GM18520 (cell line): ENCODE measurements at regions not wholly inside any gene's neighbourhood (a gene's known extent, or its start where the extent isn't known, plus 50 kb on each side); places are given as distances from the start of the nearest gene placed in this dataset.
"Not testable (repeated sequence)": the region's sequence is repeated elsewhere in the genome, so short reads cannot be mapped to it uniquely, and the experiment has no call there.

Experiments
- ATAC-seq: cut with Tn5 transposase; IDR thresholded peaks from one replicate; pipeline ENCODE4 v1.9.1; 2021; ENCODE audit not compliant: unreplicated experiment

DNA sequence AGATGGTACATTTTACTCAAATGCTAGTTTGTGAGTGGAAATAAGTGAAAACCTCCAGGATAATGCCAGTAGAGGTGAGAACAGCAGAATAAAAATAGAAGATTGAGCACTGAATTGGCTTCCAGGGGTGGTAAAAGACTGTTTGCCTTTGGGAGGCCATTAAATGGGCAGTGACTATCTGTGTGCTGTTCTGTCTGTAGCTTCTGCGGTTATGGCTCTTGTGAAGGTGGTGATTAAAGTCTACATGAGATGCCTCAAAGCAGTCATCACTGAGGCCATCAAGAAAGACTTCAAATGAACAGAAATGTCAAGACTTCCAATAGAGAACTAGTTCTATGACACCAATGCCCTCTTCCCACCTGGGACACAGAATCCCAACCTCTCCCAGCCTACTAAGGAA is 108.8 kb downstream of the EFHB start:
- ATAC-seq: no peak

DNA sequence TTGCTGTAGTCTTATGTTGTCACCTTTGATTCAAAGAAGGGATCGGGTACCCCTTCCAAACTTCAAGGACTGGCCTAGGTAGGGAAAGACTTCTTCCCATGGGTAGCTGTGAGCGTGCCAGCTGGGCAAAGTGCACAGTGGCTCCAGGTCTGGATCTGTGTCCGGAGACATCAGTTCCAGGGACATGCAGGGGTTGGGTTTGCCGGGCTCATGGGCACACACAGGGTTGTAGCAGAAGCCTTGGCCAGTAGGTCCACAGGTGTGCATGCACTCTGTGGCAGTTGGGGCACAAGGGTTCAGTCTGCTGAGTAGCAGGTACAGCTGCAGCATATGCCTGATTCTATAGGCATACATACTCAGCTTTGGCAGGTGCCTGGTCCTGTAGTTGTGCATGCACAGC is 111.2 kb downstream of the EFHB start:
- ATAC-seq: no peak

DNA sequence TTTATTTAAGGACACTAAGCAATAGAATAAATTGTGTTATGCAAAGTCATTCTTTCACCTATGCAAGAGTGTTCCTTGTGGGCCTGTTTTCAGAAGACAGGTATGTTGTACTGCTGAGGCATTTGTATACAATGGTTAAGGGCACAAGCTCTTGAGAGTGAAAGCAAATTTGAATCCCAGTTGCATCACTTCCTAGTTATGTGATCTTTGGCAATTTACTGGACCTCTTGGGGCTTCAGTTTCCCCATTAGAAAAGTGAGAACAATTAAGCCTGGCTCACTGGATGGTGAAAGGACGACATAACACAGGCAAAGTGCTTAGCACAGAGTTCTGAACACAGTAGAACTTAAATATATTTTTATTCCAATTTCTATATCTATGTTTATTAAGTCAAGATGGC is 117.4 kb downstream of the EFHB start:
- no peak for ATAC-seq

DNA sequence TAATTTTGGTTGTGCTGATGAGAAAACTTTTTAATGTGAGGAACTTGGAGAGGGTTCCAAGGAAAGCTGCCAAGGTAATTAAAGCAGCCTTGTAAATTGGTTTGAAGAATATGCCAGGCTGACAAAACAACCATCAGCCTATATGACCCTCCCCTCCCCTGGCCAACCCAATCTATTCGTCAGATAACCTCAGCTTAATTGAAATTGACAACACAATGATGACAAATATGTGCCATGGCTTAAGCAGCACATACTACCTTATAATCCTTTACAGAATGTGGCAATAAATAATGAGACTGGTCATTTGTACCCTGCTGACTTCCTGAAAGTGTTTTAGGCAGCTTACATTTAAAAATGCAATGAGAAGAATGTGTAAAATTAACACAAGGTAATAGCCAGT is 118.2 kb downstream of the EFHB start:
- no peak for ATAC-seq

DNA sequence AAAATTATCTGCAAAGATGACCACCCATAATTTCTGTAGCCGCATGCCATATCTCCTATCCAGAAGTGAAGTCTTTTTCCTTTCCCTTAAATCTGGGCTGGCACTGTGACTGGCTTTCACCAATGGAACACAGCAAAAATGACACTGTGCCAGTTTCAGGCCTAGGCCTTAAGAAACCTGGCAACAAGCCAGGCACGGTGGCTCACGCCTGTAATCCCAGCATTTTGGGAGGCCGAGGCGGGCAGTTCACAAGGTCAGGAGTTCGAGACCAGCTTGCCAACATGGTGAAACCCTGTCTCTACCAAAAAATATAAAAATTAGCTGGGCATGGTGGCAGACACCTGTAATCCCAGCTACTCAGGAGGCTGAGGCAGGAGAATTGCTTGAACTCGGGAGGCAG is 120.3 kb downstream of the EFHB start:
- ATAC-seq: not testable (repeated sequence)

DNA sequence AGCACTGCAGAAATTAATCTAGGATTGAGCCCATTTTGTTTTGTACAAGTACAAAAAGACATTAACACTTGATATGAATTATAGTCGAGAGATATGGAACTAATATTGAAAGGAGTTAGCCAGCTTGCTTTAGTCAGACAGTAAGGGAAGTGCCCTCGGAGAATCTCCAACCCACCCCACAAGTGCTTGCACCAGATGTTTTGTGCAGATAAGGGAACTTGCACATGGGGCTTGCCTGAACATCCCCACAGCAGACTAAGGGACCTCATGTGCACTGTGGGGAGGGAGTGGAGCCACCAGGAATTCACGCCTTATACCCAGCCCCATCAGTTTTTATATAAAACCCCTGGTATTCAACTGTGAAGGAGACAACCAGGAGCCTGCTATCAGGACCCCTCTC is 122.3 kb downstream of the EFHB start:
- no peak for ATAC-seq

DNA sequence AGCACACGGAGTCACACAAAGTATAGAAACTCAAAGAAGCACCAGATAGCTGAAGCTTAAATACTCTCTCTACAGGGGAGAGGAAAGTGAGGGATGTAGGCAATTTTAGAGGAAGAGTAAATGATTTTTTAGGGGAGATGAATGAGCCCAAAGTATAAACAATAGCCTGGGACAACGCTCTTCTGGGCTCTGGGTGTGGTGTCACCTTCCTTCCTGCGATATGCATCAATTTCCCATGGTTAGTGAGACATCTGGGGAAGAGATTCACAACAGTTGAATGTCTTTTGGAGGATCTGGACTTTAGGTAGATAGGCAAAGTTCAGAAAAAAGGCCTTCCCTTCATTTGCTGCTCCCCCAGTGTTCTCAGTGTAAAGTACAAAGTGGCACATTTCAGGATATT is 125.2 kb downstream of the EFHB start:
- ATAC-seq: no peak

DNA sequence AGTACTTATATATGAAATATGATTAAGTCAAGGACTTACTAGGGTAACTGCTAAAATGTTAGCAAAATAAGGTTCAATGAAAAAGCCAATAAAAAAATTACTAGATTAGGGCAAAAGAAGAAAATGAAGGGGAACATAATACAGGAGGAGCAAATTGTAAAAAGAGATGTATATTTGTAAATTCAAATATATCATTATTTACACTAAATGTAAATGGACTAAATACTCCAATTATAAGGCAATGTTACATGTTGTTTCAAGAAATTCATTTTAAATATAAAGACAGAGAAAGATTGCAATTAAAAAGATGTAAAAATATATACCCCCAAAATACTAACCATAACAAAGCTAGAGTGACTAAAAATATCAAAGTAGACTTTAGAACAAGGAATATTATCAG is 134.1 kb downstream of the EFHB start:
- ATAC-seq: no peak

DNA sequence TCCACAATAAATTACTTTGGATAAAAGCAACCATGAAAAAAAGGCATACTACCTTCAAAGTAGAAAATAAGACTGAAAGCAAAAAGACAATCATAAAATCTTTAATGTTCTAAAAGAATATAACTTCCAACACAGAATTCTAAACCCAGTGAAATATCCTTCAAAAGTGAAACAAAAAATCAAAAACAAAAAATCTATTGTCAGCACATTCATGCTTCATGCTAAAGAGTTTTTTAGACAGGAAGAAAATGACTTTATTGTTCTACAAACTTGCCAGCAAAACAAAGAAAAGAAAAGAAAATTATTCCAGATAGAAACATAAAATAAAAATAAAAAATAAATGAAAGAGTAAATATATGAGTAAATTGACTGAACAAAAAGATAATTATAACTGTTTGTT is 134.9 kb downstream of the EFHB start:
- no peak for ATAC-seq

DNA sequence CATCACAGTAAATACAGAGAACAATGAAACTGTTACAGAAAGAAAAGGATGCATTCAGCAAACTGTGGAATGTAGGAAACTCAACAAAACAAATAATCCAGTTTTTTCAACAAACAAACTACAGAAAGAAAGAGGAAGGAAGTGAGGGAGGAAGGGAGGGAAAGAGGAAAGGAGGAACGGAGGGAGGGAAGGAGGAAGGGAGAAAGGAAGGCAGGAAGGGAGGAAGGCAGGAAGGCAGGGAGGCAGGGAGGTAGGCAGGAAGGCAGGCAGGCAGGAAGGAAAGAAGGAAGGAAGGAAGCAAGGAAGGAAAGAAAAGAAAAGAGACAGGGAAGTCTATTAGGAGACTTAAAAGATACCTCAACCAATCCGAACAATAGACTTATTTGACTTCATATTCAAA is 135.7 kb downstream of the EFHB start:
- ATAC-seq: no peak

DNA sequence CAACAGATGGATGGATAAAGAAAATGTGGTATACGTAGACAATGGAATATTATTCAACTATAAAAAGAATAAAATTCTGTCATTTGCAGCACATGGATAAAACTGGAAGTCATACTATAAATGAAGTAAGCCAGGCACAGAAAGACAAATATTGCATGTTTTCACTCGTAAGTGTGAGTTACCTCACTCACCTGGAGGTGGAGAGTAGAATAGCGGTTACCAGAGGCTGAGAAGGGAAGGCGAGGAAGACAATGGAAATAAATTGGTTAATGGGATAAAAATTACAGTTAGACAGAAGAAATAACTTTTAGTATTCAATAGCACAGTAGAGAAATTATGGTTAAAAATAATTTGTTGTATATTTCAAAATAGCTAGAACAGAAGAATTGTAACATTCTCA is 141.6 kb downstream of the EFHB start:
- ATAC-seq: no peak

DNA sequence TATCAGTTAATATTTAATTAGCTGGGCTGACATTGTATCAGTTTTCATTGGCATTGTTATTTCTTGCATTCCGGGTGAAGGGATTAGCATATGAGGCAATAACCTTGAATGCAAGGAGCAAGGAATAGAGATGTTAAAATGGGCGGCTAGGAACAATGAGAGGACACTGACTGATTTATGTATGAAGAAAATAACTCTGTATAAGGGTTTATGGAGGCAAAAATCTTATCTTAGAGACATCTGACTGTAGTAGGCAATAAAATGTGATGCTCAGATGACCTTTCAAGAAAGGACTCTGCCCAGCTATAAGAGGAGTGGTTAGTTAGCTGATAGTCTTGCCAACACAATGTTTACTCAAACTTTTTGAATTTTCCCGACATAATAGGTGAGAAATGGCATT is 158.3 kb downstream of the EFHB start:
- ATAC-seq: no peak

DNA sequence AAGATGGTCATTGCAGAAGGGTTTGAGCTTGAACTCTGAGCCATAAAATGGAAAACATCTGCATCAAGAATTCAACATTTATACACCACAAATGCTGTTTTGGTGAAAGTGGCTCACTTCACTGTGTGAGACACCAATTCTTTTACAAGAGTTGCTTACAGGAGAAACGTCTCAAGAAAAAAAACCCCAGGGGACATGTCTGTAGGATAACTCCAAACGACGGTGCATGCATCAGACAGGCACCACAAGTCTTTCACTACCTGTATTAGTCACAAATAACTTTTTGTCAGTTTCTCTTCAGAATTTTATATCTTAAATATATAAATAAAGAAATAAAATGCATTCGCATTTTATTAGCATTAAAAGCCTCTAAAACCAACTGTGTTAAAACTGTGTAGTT is 164.3 kb downstream of the EFHB start:
- no peak for ATAC-seq

DNA sequence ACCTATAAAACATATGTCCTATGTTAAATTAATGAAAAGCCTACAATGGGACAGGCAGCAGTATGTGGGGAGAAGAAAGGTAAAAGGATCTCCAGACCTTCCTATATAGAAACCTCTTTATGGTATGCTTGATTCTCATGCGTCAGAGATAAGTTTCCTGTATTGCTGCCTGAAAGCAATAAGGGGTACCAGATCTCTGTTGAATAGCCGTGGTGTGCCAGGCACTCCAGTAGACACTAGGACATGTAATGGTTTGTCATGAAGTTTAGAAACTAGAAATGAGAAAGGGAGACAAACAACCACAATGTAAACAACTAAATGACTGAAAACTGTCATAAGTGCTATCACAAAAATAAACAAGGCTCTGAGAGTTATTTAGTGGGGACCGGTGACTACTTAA is 168.1 kb downstream of the EFHB start:
- ATAC-seq: no peak

DNA sequence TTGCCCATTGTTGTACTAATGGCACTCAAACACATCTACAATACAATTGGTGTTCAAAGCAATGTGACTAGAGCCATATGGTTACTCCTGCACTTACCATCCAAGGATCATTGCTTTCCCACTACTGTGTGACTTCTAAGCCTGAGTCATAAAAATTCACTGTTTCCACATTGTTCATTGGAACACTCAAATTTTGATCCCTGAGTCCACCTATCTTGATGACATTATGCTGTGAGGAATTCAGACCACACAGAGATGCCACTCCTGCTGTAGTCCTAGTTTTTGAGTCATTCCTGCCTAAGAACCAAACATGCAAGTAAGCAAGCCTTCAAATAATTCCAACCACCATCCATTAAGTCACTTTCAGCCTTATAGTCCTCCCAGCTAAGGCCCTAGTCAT is 176.2 kb downstream of the EFHB start:
- no peak for ATAC-seq

DNA sequence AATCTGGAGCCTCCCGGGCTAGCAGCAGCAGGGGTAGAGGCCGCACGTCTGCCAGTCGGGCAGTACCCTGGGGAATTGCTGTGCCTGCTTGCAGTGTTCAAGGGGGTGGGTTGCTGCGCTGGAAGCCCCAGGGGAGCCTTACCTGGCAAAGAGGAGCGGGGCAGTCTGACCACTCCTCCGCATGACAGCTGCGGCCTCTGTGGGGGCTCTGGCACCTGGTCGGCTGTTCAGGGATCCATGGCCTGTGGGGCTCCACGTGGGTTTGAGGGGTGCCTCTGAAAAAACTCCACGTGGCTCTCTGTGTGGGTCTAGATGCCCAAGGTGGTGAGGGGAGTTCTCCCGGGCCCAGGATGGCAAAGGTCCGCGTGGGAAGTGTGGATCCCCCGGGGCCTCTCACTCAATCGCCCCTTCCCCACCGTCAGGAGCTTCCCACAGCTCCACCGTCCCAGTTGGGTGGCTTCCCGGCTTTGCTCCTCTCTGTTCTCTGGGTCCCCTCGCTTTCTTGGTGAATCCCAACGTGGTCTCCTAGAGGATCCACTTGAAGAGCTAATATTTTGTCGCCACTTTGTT is 184.5 kb downstream of the EFHB start:
- no peak for ATAC-seq

DNA sequence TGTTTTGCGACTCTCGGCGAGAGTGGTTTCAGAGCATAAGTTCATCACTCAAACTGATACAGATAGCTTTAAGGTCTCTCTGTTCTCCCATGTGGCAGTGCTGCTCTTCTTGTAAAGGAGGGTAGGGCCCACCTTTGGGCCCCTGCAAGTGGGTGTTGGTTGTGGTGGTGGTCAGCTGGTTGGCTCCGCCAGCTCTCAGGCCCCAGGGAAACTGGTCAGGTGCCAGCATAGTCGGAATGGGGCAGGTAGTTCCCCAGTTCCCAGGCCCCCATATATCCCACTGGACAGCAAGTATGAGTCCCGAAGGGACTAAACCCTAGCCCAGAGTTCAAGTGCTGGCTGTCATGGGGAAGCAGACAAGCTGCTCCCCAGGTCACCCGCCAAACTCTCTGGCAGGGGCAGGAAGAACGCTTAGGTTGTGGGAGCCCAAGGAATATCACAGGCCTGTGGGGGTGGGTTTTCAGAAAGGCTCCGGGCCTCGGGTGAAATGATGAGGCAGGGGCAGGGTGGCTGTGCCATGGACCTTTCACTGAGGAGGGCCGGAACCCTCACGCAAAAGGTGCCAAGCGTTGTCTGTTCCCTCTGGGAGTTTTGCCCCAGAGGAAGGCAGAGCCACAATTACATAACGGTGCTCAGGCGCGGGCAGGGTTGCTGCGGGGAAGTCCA is 185.1 kb downstream of the EFHB start:
- ATAC-seq: no peak

DNA sequence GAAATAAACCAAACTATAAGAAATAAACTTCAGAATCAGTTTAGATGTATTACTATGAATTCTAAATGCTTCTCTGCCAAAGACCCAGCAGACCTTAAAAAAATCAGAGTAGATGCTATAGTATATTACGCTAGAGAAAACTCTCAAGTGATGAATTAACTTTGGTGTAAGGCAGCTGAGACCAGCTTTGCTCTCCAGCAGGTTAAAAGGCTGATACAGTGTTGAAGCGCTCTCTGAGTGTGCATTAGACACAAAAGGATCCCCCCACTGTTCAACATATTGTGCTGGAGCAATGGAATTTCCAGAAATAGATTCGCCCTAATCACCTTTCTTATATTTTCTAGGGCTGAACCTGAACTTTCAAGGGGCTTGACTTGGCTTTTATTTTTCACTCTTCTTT is 190.0 kb downstream of the EFHB start:
- ATAC-seq: no peak

DNA sequence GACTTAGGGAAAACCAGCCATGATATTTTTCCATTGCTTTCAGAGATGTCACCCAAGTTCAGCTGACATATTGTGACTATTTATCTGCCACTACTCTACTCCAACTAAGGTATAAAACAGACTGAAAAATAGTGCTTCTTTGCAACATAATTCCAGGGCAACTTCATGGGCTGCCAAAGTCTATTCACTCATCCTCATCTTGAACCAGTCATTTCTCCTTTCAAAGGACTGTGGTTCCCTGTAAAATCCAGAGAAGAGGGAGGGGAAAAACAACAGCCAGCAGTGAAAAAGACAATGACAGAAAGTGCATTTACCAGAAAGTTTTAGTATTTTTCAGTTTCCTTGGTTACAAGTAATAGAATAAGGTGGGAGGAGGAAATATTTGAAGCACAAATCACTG is 191.1 kb downstream of the EFHB start:
- no peak for ATAC-seq

DNA sequence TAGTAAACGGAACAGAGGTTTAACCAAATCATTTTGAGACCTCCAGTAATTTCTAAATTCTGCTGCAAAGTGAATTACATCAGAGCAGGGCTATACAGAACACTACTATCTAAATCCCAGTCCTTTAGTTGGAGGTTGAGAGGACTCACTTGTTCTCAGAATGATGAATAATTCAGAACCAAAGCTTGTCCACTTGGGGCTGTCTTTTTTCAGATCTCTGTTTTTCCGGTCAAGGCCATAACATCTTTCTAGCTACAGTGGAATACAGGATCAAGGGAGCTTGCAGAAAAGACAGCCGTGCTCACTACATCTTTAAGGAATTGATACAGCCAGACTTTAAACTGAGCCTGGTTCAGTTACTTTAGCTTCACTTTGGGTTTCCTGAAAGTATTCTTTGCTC is 194.5 kb downstream of the EFHB start:
- ATAC-seq: no peak

DNA sequence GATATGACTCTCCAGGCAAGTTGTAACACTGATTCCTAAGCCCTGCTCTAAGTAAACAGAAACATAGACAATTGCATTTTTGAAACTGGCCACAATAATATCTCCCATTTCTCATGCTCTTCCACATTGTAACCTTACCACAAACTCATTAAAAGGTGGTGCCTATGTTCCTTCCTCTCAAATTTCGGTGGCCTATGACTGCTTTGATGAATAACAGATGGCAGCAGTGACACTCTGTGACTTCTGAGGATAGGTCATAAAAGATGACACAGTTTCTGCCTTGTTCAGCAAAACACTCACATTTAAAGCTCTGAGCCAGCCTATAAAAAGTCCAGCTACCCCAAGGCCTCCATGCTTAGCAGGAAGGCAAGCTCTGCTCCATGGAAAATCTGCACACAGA is 195.2 kb downstream of the EFHB start:
- no peak for ATAC-seq

DNA sequence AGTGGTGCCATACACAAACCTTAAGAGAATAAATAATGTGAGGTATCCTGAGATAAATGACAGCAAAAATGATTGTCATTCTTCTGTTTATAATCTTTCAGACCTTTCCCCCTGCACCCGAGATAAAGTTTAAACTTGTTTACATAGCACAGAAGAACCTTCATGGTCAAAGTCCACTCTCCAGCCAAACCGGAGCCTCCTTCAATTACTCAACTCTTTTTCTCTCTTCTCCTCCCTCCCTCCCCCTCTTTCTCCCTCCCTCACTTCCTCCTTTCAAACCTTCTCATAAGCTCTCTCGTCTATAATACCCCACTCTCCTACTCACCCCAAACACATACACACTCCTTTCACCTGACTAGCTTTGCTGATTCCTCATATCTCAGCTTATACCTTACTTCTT is 198.9 kb downstream of the EFHB start:
- no peak for ATAC-seq

DNA sequence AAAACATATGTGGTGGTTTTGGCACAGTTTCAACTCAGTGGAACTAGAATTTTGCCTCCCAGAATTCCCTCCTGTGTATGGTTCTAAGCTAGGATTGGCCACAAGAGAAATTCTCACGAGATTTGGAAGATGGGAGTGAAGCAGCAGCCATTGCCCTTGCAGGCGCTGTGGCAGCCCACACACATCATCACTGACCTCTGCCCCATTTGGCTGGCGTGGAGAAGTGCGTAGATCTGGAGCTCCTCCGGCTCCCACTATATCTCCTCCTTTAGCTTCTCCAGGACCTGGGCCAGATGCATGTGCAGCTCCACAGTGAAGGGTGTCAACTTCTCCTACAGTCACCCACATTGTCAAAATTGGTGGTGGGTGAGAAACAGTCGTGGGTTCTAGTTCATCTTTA is 199.6 kb downstream of the EFHB start:
- ATAC-seq: no peak
